ENCODE measurements at regions not wholly inside any gene's neighbourhood (a gene's known extent, or its start where the extent isn't known, plus 50 kb on each side); places are given as distances from the start of the nearest gene placed in this dataset.

- DNase-seq (ENCODE audit: low read depth, low spot score) = no peak
- H3K4me3 ChIP-seq (ENCODE audit: low read length) = no peak overlapping the region
These were observed 149.4 kb upstream of the MKI67 start for GRCh38 chr10:128275388-128276177.

GRCh38 chr10:128277267-128277840 is 151.1 kb upstream of the MKI67 start:
- no peak for DNase-seq (ENCODE audit: low read depth, low spot score)
- H3K4me3 ChIP-seq (ENCODE audit: low read length) = no peak overlapping the region

GRCh38 chr10:128278362-128278761 is 152.1 kb upstream of the MKI67 start:
- no peak for DNase-seq (ENCODE audit: low read depth, low spot score)
- H3K4me3 ChIP-seq (ENCODE audit: low read length) = no peak overlapping the region

GRCh38 chr10:128280271-128280670 is 154.0 kb upstream of the MKI67 start:
- no peak overlapping the region for H3K4me3 ChIP-seq (ENCODE audit: low read length)
- DNase-seq (ENCODE audit: low read depth, low spot score) = no peak

- no peak overlapping the region for H3K4me3 ChIP-seq (ENCODE audit: low read length)
- no peak for DNase-seq (ENCODE audit: low read depth, low spot score)
These were observed 155.1 kb upstream of the MKI67 start for GRCh38 chr10:128281343-128281742.

GRCh38 chr10:128281861-128282260 is 155.6 kb upstream of the MKI67 start:
- no peak for DNase-seq (ENCODE audit: low read depth, low spot score)
- no peak overlapping the region for H3K4me3 ChIP-seq (ENCODE audit: low read length)

GRCh38 chr10:128286141-128286761 is 160.0 kb upstream of the MKI67 start:
- H3K4me3 ChIP-seq (ENCODE audit: low read length) = no peak overlapping the region

GRCh38 chr10:128286762-128287500 is 160.7 kb upstream of the MKI67 start:
- no peak overlapping the region for H3K4me3 ChIP-seq (ENCODE audit: low read length)
- no peak for DNase-seq (ENCODE audit: low read depth, low spot score)

More at GRCh38 chr10:128286141-128286761, 160.0 kb upstream of the MKI67 start:
- DNase-seq (ENCODE audit: low read depth, low spot score) = no peak

- DNase-seq (ENCODE audit: low read depth, low spot score) = no peak
- H3K4me3 ChIP-seq (ENCODE audit: low read length) = no peak overlapping the region
These were observed 161.7 kb upstream of the MKI67 start for GRCh38 chr10:128287921-128288320.

GRCh38 chr10:128289621-128290020 is 163.4 kb upstream of the MKI67 start:
- H3K4me3 ChIP-seq (ENCODE audit: low read length) = no peak overlapping the region
- no peak for DNase-seq (ENCODE audit: low read depth, low spot score)

- H3K4me3 ChIP-seq (ENCODE audit: low read length) = no peak overlapping the region
- DNase-seq (ENCODE audit: low read depth, low spot score) = no peak
These were observed 168.8 kb upstream of the MKI67 start for GRCh38 chr10:128295003-128295402.

- H3K4me3 ChIP-seq (ENCODE audit: low read length) = no peak overlapping the region
- no peak for DNase-seq (ENCODE audit: low read depth, low spot score)
These were observed 170.2 kb upstream of the MKI67 start for GRCh38 chr10:128296253-128297007.

- H3K4me3 ChIP-seq (ENCODE audit: low read length) = no peak overlapping the region
- no peak for DNase-seq (ENCODE audit: low read depth, low spot score)
These were observed 171.6 kb upstream of the MKI67 start for GRCh38 chr10:128297709-128298378.

GRCh38 chr10:128298587-128298986 is 172.4 kb upstream of the MKI67 start:
- no peak overlapping the region for H3K4me3 ChIP-seq (ENCODE audit: low read length)
- DNase-seq (ENCODE audit: low read depth, low spot score) = no peak

GRCh38 chr10:128300290-128300824 is 174.1 kb upstream of the MKI67 start:
- no peak for DNase-seq (ENCODE audit: low read depth, low spot score)
- no peak overlapping the region for H3K4me3 ChIP-seq (ENCODE audit: low read length)

GRCh38 chr10:128301051-128301450 is 174.8 kb upstream of the MKI67 start:
- DNase-seq (ENCODE audit: low read depth, low spot score) = no peak
- H3K4me3 ChIP-seq (ENCODE audit: low read length) = no peak overlapping the region

- H3K4me3 ChIP-seq (ENCODE audit: low read length) = no peak overlapping the region
- DNase-seq (ENCODE audit: low read depth, low spot score) = no peak
These were observed 176.6 kb upstream of the MKI67 start for GRCh38 chr10:128302808-128303207.

GRCh38 chr10:128304271-128304670 is 178.0 kb upstream of the MKI67 start:
- no peak for DNase-seq (ENCODE audit: low read depth, low spot score)
- H3K4me3 ChIP-seq (ENCODE audit: low read length) = no peak overlapping the region

Measured in Jurkat, Clone E6-1 (cell line).